Caco-2 (cell line): ENCODE measurements at regions not wholly inside any gene's neighbourhood (a gene's known extent, or its start where the extent isn't known, plus 50 kb on each side); places are given as distances from the start of the nearest gene placed in this dataset.

Experiments
- BruUV-seq: library from RNA; stranded (reverse); fragments of 400-500 nt; replicated peaks from 2 replicates; lab custom pipeline; 2021; lab: Mats Ljungman, UMichigan
- CTCF ChIA-PET: fragments of 300-600 bp; sonication (Branson Sonifier 250); formaldehyde crosslinking; loops from one replicate; lab custom pipeline; 2022; ENCODE audit warnings: antibody characterized with exemption; lab: Charles Lee
- POLR2A ChIA-PET: fragments of 300-600 bp; sonication (Branson Sonifier 250); formaldehyde crosslinking; loops from one replicate; lab custom pipeline; 2022; ENCODE audit warnings: antibody characterized with exemption; lab: Charles Lee
- DNase-seq, 2 experiments: peaks; one replicate each; pipeline versions ENCODE4 v3.0.0 to v3.0.0-alpha.2; 2020 to 2022
- H3K27me3 ChIP-seq: replicated peaks from 2 replicates; pipeline ENCODE4 v1.6.0; 2011; ENCODE audit warnings: low read length; ENCODE audit not compliant: control insufficient read depth, insufficient read depth
- H3K36me3 ChIP-seq: 2 replicates; pipeline ENCODE4 v1.5.1; 2011; ENCODE audit warnings: low read length; ENCODE audit not compliant: control insufficient read depth, insufficient read depth
- H3K4me1 ChIP-seq: fragments of 250-450 bp; sonication (Bioruptor Pico); 2 replicates; pipeline ENCODE4 v1.5.1; 2020; ENCODE audit warnings: mild to moderate bottlenecking
- H3K4me3 ChIP-seq: 2 replicates; pipeline ENCODE4 v1.5.1; 2011; ENCODE audit warnings: low read depth, mild to moderate bottlenecking, control low read depth, low read length
- H3K9me3 ChIP-seq: fragments of 250-450 bp; sonication (Bioruptor Pico); 2 replicates; pipeline ENCODE4 v1.5.1; 2020; ENCODE audit warnings: mild to moderate bottlenecking, moderate library complexity
- H3K27ac Mint-ChIP-seq: one replicate; pipeline ENCODE4 v1.8.0; 2022; ENCODE audit warnings: mixed read lengths; ENCODE audit not compliant: unreplicated experiment
- H3K27me3 Mint-ChIP-seq: one replicate; pipeline ENCODE4 v1.8.0; 2022; ENCODE audit warnings: mixed read lengths; ENCODE audit not compliant: insufficient read depth, unreplicated experiment
- H3K36me3 Mint-ChIP-seq: one replicate; pipeline ENCODE4 v1.8.0; 2022; ENCODE audit warnings: mild to moderate bottlenecking, mixed read lengths; ENCODE audit not compliant: insufficient read depth, unreplicated experiment
- H3K4me1 Mint-ChIP-seq: one replicate; pipeline ENCODE4 v1.8.0; 2022; ENCODE audit warnings: low read depth, mixed read lengths; ENCODE audit not compliant: unreplicated experiment
- H3K4me3 Mint-ChIP-seq: one replicate; pipeline ENCODE4 v1.8.0; 2022; ENCODE audit warnings: mild to moderate bottlenecking, moderate library complexity, mixed read lengths; ENCODE audit not compliant: unreplicated experiment
- H3K9me3 Mint-ChIP-seq: one replicate; pipeline ENCODE4 v1.8.0; 2022; ENCODE audit warnings: mixed read lengths; ENCODE audit not compliant: unreplicated experiment
- intact Hi-C: fragments of 100-400 bp; cut with micrococcal nuclease; formaldehyde crosslinking; loops from one replicate; pipeline ENCODE4 v1.10.0; 2022; ENCODE audit not compliant: unreplicated experiment
- TF ChIP-seq, protein P1 (sequence below), 2 experiments: fragments of 200-600 bp in 1 of 2; IDR thresholded peaks; 1 replicate in 1 of 2; 2 replicates in 1 of 2; pipeline versions ENCODE4 v1.5.1 to v1.8.0; 2011 to 2022; ENCODE audit warnings: antibody characterized with exemption in 1 of 2, control low read depth in 1 of 2, inconsistent platforms in 1 of 2, low read depth in 1 of 2, low read length in 1 of 2, mild to moderate bottlenecking in 1 of 2, moderate library complexity in 1 of 2; ENCODE audit not compliant: insufficient read depth in 1 of 2, severe bottlenecking in 1 of 2, unreplicated experiment in 1 of 2

DNA sequence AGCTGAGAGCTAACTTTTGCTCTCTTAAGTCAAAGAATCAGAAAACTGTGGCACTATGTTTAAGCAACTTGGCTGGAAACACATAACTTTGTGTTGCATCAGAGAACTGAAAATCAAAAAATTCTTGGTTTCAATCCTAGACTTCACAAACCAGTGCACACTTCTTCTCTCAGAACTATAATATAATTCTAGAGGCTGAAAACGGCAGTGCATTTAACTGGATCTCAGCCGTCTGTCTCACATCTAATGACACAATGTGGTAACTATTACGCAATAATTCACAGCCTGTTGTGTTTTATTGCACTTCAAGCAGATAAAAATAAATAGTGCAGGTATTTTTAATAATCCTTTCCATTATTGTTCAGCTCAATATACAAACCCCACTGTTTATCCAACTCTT is 260.6 kb upstream of the DIAPH2 start:
- Histone ChIP-seq H3K27me3 (no peaks in the 10 kb centered on the region), H3K4me1 (no peaks in the 10 kb centered on the region), H3K4me3 (no peak overlapping the region), H3K36me3 (no peaks in the 10 kb centered on the region), H3K9me3 (no peaks in the 10 kb centered on the region)
- Mint-ChIP-seq H3K4me1 (no peaks in the 10 kb centered on the region), H3K27ac (no peak overlapping the region), H3K27me3 (no peaks in the 10 kb centered on the region), H3K4me3 (no peak overlapping the region), H3K36me3 (no peaks in the 10 kb centered on the region), H3K9me3 (no peaks in the 10 kb centered on the region)
- no peak for DNase-seq
- BruUV-seq = no TSS peak
- CTCF ChIA-PET = no interaction called here
- TF ChIP-seq, protein P1, sequence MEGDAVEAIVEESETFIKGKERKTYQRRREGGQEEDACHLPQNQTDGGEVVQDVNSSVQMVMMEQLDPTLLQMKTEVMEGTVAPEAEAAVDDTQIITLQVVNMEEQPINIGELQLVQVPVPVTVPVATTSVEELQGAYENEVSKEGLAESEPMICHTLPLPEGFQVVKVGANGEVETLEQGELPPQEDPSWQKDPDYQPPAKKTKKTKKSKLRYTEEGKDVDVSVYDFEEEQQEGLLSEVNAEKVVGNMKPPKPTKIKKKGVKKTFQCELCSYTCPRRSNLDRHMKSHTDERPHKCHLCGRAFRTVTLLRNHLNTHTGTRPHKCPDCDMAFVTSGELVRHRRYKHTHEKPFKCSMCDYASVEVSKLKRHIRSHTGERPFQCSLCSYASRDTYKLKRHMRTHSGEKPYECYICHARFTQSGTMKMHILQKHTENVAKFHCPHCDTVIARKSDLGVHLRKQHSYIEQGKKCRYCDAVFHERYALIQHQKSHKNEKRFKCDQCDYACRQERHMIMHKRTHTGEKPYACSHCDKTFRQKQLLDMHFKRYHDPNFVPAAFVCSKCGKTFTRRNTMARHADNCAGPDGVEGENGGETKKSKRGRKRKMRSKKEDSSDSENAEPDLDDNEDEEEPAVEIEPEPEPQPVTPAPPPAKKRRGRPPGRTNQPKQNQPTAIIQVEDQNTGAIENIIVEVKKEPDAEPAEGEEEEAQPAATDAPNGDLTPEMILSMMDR (IDR thresholded peaks at IDR 0.05; ENCODE audit: insufficient read depth in 1 of 2, low read depth in 1 of 2, low read length in 1 of 2, severe bottlenecking in 1 of 2, unreplicated experiment in 1 of 2) = no peak
- intact Hi-C loops = no loop called here
- POLR2A ChIA-PET = no interaction called here

DNA sequence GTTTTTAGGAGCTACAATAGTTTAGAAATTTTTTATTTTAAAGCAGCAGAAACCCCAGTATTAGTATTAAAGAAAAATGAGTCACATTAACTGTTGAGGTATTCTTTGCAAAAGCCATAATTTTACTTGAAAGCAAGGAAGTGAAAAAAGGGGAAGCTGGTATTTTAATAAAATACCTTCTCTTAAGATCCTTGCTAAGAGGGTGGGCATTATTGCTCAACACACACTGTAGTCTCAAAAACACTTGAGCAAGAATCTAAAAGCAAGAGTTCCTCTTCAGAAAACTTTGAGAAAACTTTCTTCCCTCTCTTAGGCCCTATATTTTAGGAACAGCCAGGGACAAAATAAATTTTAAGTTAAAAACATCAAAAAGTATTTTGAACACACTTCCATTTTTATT is 259.4 kb upstream of the DIAPH2 start:
- H3K36me3 ChIP-seq = no peaks in the 10 kb centered on the region
- ChIA-PET POLR2A (no interaction called here), CTCF (no interaction called here)
- no TSS peak for BruUV-seq
- Mint-ChIP-seq H3K27ac (no peak overlapping the region), H3K27me3 (no peaks in the 10 kb centered on the region), H3K36me3 (no peaks in the 10 kb centered on the region), H3K4me3 (no peak overlapping the region), H3K9me3 (no peaks in the 10 kb centered on the region), H3K4me1 (no peaks in the 10 kb centered on the region)
- no peaks in the 10 kb centered on the region for H3K4me1 ChIP-seq
- TF ChIP-seq, protein P1 (IDR thresholded peaks at IDR 0.05; ENCODE audit: insufficient read depth in 1 of 2, low read depth in 1 of 2, low read length in 1 of 2, severe bottlenecking in 1 of 2, unreplicated experiment in 1 of 2) = no peak
- H3K27me3 ChIP-seq = no peaks in the 10 kb centered on the region
- H3K9me3 ChIP-seq = no peaks in the 10 kb centered on the region
- no peak for DNase-seq
- intact Hi-C loops = no loop called here
- H3K4me3 ChIP-seq = no peak overlapping the region

DNA sequence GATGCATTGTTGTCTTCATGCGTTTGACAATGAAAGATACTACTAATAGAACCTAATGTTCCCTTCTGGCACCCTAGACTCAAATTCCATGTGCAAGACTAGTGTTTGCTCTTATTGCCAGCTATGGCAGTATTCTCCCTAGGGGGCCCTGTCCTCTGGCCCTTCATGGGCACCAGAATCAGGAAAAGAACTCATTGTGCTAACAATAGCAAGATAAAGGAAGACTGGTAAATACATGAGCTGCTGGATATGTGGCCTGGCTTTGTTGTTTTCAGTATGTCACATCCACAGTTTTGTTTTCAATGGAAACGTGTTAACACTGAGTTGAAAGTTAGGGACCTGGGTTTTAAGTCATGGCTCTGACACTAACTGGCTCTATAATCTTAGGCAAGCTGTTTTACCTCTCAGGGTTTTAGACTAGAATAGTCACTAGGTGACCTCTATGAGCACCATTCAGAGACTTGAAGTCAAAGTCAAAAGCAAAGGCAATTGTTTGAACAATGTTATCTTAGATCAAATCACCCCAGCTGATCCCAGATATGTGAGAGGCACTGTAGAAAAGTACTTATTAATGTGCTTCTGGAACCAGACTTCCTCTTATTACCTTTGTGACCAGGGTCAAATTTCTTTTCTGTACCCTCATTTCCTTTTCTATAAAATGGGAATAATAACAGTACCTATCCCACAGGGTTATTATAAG is 253.7 kb upstream of the DIAPH2 start:
- no peaks in the 10 kb centered on the region for H3K9me3 Mint-ChIP-seq
- no peaks in the 10 kb centered on the region for H3K4me1 ChIP-seq
- H3K27me3 ChIP-seq = no peaks in the 10 kb centered on the region
- no peak overlapping the region for H3K4me3 Mint-ChIP-seq
- intact Hi-C loops = no loop called here
- ChIA-PET POLR2A (no interaction called here), CTCF (no interaction called here)
- no peaks in the 10 kb centered on the region for H3K27me3 Mint-ChIP-seq
- no peaks in the 10 kb centered on the region for H3K36me3 Mint-ChIP-seq
- no peak for DNase-seq
- H3K4me3 ChIP-seq = no peak overlapping the region
- no peaks in the 10 kb centered on the region for H3K9me3 ChIP-seq
- H3K36me3 ChIP-seq = no peaks in the 10 kb centered on the region
- TF ChIP-seq, protein P1 (IDR thresholded peaks at IDR 0.05; ENCODE audit: insufficient read depth in 1 of 2, low read depth in 1 of 2, low read length in 1 of 2, severe bottlenecking in 1 of 2, unreplicated experiment in 1 of 2) = no peak
- H3K4me1 Mint-ChIP-seq = no peaks in the 10 kb centered on the region
- H3K27ac Mint-ChIP-seq = no peak overlapping the region
- no TSS peak for BruUV-seq
